NCI-H82 treated with DMSO at 0.1 percent for 48 hours (cell line): ENCODE measurements at regions not wholly inside any gene's neighbourhood (a gene's known extent, or its start where the extent isn't known, plus 50 kb on each side); places are given as distances from the start of the nearest gene placed in this dataset.
"Not testable (repeated sequence)": the region's sequence is repeated elsewhere in the genome, so short reads cannot be mapped to it uniquely, and the experiment has no call there.

Experiments used
- DNase-seq: peaks from one replicate; lab custom pipeline; 2025; ENCODE audit not compliant: unreplicated experiment; lab: John Stamatoyannopoulos, UW

DNA sequence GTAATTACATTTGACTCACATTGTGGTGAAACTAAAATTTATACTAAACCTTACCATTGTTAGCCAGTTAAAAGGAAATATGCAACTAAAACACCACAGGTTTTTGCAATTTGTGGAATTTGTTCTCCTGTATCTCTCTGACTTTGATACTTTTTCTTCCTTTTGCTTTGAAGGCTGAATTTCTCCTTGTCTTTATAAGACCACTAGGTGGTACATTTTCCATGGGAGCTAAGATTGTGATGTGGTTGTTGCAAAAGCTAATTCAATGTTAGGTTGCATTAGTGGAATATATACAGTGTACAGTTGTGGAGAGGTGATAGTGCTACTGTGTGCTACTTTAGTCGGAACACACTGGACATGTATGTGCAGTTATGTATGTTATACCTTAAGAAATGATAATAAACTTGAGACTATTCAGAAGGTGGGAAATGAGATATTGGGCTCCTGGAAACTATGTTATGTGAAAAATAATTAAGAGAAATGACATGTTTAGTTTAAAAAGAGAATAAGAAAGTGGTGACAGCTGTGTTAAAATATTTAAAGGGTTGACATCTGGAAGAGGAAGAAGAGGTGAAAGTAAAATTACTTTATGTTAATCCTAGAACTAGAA is 70.3 kb downstream of the ARL9 start:
- DNase-seq = peak; percentile 3

- DNase-seq = not testable (repeated sequence)
These were observed 86.8 kb downstream of the ARL9 start for GRCh38 chr4:56592417-56592816.
